NCI-H2227 (cell line): ENCODE measurements at regions not wholly inside any gene's neighbourhood (a gene's known extent, or its start where the extent isn't known, plus 50 kb on each side); places are given as distances from the start of the nearest gene placed in this dataset.
"Not testable (repeated sequence)": the region's sequence is repeated elsewhere in the genome, so short reads cannot be mapped to it uniquely, and the experiment has no call there.

Source experiments
- DNase-seq: peaks from one replicate; lab custom pipeline; 2025; ENCODE audit not compliant: unreplicated experiment; lab: John Stamatoyannopoulos, UW

DNA sequence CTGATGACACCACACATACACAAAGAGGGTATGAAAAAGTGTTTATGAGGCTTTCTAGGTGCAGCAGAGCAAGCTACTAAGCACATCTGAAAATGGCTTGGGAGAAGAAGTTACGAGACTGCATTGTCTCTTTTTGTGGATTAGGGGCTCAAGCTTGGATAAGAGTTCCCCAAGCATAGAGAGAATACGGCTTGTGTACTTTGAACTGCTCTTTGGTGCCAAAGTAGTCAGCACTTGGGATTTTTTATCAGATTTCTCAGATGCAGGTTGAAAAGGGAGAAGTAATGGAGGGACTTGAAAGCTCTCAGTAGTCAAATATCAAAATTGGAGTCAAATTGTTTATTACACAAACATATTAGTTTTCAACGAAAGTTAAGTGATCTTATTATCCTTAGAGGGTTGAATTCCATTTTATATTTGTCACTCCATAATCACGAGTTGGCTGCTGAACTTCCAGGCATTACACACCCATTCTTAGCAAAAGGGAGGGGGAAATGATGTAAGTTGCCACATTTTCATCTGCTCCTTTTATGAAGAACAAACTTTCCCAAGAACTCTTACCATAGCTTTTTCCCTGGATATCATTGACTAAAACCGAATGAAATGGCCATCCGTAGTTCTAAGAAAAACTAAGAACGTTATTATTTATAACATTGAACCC is 1904.9 kb downstream of the PCDH7 start:
- DNase-seq, result no peak

DNA sequence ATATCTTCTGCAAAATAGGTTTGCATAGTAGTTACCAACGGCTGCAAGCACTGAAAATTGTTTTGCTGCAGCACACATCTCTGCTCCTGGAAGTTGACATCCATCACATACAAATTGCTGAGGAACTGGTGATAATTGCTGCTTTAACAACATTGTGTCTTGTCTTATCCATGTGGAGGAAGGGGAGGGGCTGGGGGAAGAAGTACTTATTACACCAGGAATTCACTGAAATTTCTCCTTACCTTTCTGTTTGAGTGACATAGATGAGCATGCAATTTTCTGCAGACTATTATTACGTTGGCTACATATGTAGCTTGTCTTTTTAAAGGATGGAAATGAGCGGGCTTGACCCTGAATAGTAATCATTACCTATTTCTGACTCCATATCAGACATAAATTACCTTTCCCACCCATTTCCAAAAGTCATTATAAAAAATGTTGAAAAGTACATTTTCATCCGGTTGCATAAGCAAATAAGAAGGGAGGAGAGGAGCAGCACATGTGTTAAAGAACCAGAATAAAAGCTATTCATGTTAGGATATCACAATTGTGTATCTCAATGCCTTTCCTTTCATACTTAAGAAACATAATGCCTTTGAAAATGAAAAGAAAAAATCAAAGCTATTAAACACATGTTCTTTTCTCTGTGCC is 1905.6 kb downstream of the PCDH7 start:
- no peak for DNase-seq

- no peak for DNase-seq
Measured at GRCh38 chr4:32631831-32632230, 1911.7 kb downstream of the PCDH7 start.

GRCh38 chr4:32633421-32633820 is 1913.3 kb downstream of the PCDH7 start:
- DNase-seq, result no peak

GRCh38 chr4:32645653-32646052 is 1925.5 kb downstream of the PCDH7 start:
- DNase-seq, result no peak

DNA sequence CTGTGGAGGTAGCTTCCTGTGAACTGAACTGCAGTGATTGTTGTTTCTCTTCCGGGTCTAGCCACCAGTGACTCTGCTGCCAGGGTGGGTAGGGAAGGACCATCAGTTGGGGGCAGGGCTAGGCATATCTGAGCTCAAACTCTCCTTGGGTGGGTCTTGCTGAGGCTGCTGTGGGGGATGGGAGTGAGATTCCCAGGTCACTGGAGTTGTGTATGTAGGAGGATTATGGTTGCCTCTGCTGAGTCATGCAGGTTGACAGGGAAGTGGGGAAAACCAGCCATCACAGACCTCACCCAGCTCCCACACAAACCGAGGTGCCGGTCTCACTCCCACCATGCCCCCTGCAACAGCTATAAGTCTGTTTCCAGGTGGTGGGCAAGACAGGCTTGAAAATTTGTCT is 1937.8 kb downstream of the PCDH7 start:
- no peak for DNase-seq

GRCh38 chr4:32661229-32661628 is 1941.1 kb downstream of the PCDH7 start:
- DNase-seq, result no peak

DNA sequence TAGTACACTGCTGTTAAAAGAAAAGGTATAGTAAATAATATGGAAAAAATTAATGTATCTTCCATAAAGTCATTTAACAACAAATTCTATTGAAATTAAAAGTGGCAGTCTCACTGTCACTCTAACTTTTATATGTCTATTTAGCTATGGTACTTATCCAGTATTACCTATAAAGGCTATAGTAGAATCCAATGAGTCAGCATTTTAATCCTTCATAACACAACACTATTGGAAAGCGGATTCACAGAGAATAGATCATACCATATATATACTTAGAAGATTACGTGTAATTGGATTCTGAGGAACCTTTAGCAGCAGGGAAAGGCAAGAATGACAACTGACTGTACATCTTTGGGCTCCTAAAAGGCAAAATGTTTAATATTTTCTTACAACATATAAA is 1942.6 kb downstream of the PCDH7 start:
- DNase-seq, result no peak

DNA sequence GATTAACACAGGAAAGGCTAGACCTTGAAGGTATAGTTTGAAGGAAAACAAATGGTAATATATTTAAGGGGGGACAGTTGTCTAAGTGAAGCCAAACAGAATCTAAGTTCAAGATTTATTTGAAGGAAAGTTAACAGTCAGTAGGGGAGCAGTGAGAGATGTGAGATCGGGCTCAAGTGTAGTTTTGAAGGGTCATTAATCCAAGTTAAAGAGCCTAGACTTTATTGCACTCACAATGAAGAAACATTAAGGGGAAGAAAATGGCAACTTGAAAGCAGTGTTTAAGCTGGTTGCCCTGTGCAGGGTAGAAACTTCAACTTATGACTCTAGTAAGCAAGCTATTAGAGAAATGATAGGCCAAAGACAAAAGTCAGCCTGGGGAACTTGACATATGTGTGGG is 1952.2 kb downstream of the PCDH7 start:
- no peak for DNase-seq

DNA sequence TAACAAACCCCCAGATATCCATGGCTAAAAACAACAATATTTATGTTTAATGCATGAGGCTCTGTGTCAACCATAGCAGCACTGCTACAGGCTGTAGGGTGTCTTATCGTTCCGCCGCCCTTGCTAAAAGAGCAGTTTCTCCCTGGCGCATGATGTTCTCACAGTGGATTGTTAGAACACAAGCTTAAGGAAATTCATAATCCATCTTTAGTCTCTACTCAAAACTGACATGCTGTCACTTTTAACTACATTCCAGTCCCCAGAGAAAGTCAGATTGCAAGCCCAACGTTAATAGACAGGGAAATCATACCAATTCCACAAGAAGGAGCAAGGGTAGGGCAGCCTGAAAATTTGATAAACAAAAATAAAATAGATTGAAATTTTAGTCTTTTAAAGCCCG is 1960.8 kb downstream of the PCDH7 start:
- DNase-seq, result no peak

DNA sequence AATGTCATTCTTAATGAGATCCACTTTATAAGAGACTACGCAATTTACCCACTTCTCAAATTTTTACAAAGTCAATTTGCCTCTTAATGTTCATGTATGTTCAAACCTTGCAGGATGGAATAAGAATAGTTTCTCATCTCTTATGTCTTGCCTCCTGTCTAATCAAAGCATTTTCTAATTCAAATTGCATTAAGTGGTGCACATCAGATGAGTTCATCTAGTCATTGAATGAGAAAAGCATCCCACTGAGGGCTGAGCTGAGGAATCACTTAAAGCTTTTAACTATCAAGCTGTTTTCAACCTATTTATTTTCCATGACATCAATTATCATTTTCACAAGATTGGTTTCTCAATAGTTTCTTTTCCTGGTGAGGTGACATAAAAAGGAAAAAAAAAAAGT is 1964.0 kb downstream of the PCDH7 start:
- DNase-seq, result no peak

GRCh38 chr4:32686123-32686522 is 1966.0 kb downstream of the PCDH7 start:
- DNase-seq, result no peak

DNA sequence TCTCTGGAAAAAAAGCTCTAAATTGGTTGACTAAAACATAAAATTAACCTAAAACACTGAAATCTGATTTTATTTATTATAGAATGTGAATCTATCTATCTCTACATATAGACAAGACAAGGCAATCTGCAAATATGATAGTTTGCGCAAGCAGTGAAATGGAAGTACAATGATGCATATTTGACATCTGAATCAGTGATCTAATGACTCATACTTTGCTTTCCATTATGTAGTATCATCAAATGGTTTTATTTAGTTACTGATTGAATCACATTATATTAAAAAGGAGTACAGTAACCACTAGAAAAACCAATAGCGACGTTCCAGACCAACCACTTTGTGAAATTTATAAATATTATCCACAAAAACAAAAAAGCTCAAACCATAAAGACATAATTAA is 1969.3 kb downstream of the PCDH7 start:
- DNase-seq, result no peak

DNA sequence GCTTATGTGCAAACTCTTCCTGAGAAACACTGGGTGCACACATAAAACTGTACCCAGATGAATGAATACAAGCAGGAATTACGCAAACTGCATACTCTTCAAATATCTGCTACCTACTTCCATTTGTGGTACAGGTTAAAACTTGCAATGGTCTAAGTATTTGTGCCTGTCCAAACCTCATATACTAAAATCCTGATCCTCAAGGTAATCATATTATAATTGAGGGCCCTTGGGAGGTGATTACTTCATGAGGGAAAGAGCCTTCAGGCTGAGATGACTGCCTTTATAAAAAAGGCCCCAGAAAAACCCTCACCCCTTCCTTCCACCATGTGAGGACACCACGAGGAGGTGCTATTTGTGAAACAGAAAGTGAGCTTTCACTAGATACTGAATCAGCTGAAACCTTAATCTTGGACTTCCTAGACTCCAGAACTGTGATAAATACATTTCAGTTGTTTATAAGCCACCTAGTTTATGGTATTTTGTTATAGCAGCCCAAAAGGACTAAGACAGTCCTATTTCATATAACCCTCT is 1977.2 kb downstream of the PCDH7 start:
- DNase-seq, result no peak

DNA sequence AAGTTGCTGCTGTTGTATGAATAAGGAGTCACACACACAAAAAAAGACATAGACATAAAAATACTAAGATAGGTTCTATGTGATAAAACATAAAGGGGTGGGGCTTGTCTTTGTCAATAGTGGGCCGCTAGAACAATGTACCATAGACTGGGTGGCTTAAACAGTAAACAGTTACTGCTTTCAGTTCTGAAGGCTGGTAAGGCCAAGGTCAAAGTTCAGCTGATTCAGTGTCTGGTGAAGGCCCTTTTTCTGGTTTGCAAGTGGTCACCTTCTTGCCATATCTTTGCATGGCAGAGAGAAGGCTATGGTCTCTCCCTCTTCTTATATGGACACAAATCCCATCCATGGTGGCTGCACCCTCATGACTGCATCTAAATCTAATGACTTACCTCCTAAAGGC is 1980.7 kb downstream of the PCDH7 start:
- no peak for DNase-seq

DNA sequence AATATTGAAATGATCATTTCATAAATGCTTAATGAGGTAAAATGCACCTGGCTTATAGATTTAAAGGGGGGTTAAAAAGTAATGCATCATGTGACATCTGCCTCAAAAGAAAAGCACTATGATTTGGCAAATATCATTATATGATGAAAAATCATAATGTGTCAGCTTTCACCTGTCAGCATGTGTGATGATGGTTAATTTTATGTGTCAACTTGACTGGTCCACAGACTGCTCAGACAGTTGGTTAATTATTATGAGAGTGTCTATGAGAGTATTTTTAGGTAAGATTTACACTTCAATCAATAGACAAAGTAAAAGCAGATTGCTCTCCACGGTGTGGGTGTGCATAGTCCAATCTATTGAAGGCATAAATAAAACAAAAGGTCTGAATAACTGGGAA is 1986.7 kb downstream of the PCDH7 start:
- DNase-seq, result no peak

DNA sequence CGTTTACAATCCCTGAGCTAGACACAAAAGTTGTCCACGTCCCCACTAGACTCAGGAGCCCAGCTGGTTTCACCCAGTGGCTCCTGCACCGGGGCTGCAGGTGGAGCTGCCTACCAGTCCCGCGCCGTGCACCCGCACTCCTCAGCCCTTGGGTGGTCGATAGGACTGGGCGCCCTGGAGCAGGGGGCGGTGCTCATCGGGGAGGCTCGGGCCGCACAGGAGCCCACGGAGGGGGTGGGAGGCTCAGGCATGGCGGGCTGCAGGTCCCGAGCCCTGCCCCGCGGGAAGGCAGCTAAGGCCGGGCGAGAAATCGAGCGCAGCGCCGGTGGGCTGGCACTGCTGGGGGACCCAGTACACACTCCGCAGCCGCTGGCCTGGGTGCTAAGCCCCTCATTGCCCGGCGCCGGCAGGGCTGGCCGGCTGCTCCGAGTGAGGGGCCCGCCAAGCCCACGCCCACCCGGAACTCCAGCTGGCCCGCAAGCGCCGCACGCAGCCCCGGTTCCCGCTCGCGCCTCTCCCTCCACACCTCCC is 1996.0 kb downstream of the PCDH7 start:
- not testable (repeated sequence) for DNase-seq

GRCh38 chr4:32735856-32736590 is 2015.9 kb downstream of the PCDH7 start:
- no peak for DNase-seq

DNA sequence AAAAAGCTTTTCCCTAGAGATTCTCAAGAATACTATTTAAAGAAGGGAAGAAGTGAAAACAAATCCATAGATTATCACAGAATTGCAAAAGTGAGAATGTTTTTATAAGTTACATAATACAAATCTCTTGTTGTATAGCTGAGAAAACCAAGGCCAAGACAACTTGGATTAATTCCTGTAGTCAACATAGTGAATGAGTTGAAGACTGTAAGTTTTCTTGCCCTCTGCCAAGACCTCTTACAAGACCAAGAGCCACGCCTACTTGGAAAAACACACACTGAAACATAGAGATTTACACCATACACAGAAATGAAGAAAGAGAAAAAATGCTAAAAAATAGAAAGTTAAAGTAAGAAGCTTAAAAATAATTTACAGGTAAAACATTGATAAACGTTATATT is 2024.0 kb downstream of the PCDH7 start:
- DNase-seq, result no peak

DNA sequence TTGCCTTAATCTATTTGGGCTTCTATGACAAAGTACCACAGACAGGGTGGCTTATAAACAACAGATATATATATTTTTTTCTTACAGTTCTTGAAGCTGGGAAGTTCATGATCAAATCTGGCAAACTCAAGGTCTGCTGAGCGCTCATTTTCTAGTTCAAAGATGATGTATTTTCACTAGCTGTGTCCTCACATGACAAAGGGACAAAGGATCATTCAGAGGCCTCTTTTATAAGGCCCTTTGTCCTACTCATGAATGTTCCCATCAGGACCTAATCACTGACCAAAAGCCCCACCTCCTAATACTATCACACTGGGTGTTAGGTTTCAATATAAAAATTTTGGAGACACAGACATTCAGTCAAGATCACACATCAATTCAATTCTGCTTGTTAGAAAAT is 2025.2 kb downstream of the PCDH7 start:
- DNase-seq, result no peak

DNA sequence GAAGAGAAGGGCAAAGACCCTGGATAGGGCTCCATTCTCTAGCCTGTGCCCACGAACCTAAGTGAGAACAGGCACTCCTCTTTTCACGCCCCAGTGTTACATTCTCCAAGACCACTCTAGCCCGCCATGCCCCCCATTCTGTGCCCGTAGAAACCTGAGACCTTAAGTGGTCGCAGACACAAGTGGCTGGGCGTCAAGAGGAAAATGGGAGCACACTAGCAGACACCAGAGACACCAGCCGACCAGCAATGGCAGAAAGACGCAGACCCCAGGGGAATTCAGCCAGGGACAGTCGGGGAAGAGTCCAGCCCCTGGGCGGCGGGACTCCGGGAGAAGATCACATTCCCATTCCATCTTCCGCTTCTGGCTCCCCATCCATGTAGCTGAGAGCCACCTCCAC is 2027.9 kb downstream of the PCDH7 start:
- DNase-seq, result no peak

- no peak for DNase-seq
Measured at GRCh38 chr4:32748498-32748897, 2028.3 kb downstream of the PCDH7 start.
